SK-N-SH treated with all-trans-retinoic acid at 6 μM for 48 hours (cell line): ENCODE measurements at regions not wholly inside any gene's neighbourhood (a gene's known extent, or its start where the extent isn't known, plus 50 kb on each side); places are given as distances from the start of the nearest gene placed in this dataset.

Source experiments
- GLIS3 ChIP-seq: fragments of 250-450 bp; sonication (Bioruptor Pico); IDR thresholded peaks from 2 replicates; pipeline ENCODE4 v1.5.0; 2020; ENCODE audit warnings: mild to moderate bottlenecking, moderate library complexity
- PPARA ChIP-seq: fragments of 250-450 bp; sonication (Bioruptor Pico); IDR thresholded peaks from 2 replicates; pipeline ENCODE4 v1.5.0; 2020; ENCODE audit warnings: mild to moderate bottlenecking, borderline replicate concordance
- RARB ChIP-seq: fragments of 250-450 bp; sonication (Bioruptor Pico); IDR thresholded peaks from 2 replicates; pipeline ENCODE4 v1.8.0; 2021; ENCODE audit warnings: mild to moderate bottlenecking, moderate library complexity
- ZC3H10 ChIP-seq: fragments of 250-450 bp; sonication (Bioruptor Pico); IDR thresholded peaks from 2 replicates; pipeline ENCODE4 v1.5.1; 2021; ENCODE audit warnings: mild to moderate bottlenecking, moderate library complexity
- ZFP30 ChIP-seq: fragments of 450-650 bp; formaldehyde crosslinking; IDR thresholded peaks from 2 replicates; pipeline ENCODE4 v1.5.0; 2022; ENCODE audit warnings: mild to moderate bottlenecking, moderate library complexity
- TF ChIP-seq, protein P1 (sequence below): fragments of 250-450 bp; sonication (Bioruptor Pico); IDR thresholded peaks from 2 replicates; pipeline ENCODE4 v1.8.0; 2020; ENCODE audit warnings: mild to moderate bottlenecking, moderate library complexity, borderline replicate concordance

- TF ChIP-seq ZFP30 (CRISPR knock-in tag) (no peak), GLIS3 (CRISPR knock-in tag) (no peak), RARB (no peak), ZC3H10 (no peak), PPARA (CRISPR knock-in tag) (no peak)
- TF ChIP-seq, protein P1, sequence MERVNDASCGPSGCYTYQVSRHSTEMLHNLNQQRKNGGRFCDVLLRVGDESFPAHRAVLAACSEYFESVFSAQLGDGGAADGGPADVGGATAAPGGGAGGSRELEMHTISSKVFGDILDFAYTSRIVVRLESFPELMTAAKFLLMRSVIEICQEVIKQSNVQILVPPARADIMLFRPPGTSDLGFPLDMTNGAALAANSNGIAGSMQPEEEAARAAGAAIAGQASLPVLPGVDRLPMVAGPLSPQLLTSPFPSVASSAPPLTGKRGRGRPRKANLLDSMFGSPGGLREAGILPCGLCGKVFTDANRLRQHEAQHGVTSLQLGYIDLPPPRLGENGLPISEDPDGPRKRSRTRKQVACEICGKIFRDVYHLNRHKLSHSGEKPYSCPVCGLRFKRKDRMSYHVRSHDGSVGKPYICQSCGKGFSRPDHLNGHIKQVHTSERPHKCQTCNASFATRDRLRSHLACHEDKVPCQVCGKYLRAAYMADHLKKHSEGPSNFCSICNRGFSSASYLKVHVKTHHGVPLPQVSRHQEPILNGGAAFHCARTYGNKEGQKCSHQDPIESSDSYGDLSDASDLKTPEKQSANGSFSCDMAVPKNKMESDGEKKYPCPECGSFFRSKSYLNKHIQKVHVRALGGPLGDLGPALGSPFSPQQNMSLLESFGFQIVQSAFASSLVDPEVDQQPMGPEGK (CRISPR knock-in tag): no peak
Observed at GRCh38 chr1:82215853-82216175, 415.1 kb downstream of the ADGRL2 start.
